NCI-H526 (cell line): ENCODE measurements at regions not wholly inside any gene's neighbourhood (a gene's known extent, or its start where the extent isn't known, plus 50 kb on each side); places are given as distances from the start of the nearest gene placed in this dataset.

Experiments
- DNase-seq, 2 experiments: peaks; one replicate each; lab custom pipeline; 2025; lab: John Stamatoyannopoulos, UW

DNA sequence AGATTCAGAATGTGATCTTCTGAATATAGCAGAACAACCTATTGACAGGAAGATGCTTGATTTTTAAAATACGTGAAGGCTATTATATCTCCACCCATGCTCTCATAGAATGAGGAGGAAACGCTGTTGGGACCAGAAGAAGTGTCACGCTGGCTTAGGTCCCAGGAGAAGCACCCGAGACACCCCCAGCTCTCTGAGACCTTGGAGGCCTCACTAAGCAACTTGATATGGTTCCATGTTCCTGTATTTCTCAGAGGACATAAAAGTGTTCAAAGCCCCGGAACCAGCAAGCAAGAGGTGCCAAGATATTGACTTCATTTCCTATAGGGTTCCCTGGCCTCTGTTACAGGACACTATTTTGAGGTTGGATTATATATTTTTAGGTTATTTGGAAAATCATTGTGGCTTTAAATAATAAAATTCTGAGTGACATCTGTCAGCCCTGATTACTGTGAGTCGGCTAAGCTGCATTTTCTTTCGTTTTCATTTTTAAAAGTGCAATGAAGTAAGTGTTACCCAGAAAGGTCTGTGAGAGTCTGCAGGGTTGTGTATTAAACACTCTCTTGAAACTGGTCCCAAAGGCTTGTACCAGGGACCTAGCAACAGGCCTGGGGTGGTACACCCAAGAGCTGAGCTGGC is 400.0 kb downstream of the SOX9 start:
- DNase-seq, result no peak

GRCh38 chr17:72523491-72523890 is 402.7 kb downstream of the SOX9 start:
- DNase-seq, result no peak

DNA sequence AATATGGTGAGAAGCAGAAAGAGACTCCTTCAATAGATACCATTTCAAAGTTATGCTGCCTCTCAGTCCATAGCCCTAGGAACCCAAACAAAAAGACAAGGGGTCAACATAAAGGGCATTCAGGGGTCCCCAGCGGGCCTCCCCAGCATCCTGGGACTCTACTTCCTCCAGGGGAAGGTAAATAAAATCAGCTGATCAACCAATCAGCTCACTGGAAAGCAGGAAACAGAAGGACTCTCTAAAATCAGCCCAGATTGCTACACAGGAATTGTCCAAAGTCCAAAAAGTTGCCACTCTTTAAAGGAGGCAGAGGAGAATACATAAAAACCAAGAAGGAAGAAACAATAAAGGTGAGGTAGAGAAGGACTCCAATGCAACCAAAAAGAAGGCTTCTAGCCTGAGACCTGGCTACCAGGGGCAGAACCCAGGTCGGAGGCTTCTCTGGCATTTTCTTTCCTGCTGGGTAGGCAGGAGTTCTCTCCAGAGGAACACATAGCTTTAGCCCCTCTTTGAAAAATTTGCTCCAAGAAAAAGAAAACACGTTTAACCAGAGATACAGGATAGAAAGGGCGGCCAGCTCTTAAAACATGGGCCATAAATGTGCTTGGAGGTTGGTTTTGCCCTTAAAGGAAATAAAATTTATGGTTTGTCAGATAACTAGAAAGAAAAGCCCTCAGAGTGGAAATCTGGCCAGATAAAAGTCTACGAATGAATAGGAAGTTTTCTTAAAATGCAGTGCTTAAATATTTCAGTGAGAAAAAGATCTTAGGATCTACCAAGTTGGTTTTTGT is 404.6 kb downstream of the SOX9 start:
- DNase-seq, result no peak

DNA sequence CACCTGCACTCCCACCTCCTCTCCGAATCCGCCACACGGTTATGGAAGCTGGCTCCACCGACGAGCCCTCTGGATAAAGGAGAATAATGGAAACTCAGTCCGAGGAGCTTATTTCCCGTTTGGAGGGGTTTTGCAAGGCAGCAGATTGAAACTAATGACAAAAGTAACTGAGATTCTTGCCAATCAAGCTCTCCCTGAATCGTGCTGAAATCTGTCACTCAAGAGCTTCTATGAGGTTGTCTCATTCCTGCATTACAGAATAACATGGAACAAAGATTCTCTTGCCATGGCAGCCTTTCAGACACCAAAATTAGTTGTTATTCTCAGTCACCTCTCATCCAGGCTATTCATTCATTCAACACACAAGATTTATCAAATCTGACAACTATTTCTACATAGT is 405.9 kb downstream of the SOX9 start:
- DNase-seq, result no peak

GRCh38 chr17:72527789-72528188 is 407.0 kb downstream of the SOX9 start:
- DNase-seq, result no peak

DNA sequence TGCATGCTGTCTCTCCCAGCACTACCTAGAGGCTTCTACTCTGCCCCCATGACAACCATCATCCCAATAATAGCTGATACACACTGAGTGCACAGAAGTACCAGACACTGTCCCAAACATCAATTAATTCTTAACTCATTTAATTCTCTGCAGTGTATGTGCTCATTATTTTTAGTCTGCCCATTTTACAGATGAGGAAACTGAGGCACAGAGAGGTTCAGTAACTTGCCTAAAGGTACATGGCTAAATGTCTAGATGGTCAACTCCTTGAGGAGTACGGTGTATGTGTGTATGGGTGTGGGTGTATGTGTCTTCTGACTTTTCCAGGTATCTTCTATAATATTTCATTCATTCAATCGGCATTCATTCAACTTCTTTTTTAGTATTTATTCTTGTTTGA is 407.9 kb downstream of the SOX9 start:
- DNase-seq, result no peak

GRCh38 chr17:72529386-72529785 is 408.6 kb downstream of the SOX9 start:
- peak; percentile 46 to 79 for DNase-seq

- DNase-seq, result no peak
These were observed 409.6 kb downstream of the SOX9 start for GRCh38 chr17:72530454-72530853.

DNA sequence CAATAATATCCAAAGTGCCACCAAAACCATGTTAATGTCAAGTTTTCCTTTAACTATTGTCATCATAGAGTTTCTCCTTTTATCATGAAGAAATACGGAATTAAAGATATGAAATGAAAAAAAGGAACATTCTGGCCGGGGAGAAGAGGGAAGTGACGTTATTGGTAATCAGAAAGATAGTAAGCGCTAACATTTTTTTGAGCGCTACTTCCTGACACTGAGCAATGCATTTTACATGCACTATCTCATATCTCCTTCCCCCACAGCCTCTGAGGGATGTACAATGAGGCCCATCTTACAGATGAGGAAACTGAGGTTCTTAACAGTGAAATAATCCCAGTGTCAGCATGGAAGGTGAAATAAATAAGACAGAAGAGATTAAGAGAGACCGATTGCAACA is 410.9 kb downstream of the SOX9 start:
- DNase-seq, result no peak

- DNase-seq, result no peak
These were observed 413.4 kb downstream of the SOX9 start for GRCh38 chr17:72534265-72534664.

GRCh38 chr17:72534776-72535175 is 414.0 kb downstream of the SOX9 start:
- DNase-seq, result peak; percentile 85 to 86

DNA sequence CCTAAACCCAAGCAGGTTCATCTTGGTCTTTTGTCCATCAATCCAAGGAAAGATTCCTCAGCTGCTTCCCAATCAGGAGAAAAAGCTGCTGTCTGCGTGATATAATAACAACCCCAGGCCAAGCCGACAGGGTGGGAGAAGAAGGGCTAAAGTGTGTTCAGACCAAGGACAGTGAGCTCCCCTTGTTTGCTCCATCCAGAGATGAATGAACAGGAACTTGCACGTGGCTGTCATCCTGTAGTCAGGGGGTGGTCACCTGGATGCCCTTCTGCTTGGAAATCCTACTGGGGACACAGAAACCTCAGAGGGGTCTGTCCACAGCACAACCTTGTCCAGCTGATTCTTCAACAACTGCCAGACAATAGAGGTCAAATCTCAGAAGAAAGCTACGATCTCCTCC is 414.5 kb downstream of the SOX9 start:
- DNase-seq, result no peak

DNA sequence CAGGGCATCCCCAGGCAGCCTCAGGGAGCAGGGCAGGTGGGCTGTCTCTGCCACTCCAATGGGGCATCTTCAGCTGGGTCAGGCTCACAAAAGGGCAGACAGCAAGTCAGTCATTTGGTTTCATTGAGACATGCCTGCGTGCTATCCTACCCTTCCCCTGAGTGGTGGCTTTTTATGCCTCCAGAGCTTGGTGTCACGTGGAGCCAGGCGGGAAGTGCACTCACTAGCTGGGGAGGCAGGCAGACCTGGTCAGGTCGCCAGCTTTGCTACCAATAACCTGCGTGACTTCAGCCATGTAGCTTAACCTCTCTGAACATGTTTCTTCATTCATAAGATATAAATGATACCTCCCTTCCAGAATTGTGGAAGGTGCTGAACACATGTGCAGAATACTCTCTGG is 415.0 kb downstream of the SOX9 start:
- peak in 1 of 2 experiments; percentile 35 for DNase-seq

DNA sequence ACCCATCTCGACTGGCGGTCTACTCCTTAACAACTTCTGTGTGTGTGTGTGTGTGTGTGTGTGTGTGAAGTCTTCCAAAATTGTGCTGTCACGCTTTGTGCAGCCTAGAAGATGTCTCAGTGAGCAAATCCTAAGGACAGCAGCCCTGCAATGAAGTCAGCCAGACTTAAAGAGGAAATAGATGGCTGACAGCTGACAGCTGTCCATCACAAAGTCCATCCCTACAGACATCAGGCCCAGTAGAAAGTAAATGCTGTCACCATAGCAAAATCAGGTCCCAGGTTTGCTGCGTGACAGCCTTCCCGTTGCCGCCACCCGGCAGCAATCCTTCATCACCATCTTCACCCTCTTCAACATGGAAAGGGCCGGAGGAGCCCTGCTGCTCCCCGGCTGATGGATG is 416.0 kb downstream of the SOX9 start:
- no peak for DNase-seq

DNA sequence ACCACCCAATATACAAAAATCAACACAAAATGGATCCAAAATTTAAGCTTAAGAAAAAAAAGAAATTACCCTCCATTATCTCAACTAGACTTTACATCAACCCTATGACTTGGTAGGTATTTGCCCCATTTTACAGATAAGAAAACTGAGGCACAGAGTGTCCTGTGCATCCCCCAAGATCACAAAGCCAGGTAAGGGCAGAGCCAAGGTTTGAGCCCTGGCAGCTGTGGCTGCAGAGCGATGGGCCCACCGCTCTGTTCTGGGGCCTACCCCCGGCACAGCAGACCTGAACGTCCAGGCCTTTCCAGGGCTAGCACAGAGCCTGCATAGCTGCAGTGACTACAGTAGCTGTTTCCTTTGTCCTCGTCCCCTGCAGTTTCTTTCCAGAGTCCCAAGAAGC is 417.6 kb downstream of the SOX9 start:
- no peak for DNase-seq

GRCh38 chr17:72538901-72539352 is 418.1 kb downstream of the SOX9 start:
- DNase-seq, result peak in 1 of 2 experiments; percentile 70

GRCh38 chr17:72539981-72540897 is 419.4 kb downstream of the SOX9 start:
- DNase-seq, result peak; percentile 47 to 93

DNA sequence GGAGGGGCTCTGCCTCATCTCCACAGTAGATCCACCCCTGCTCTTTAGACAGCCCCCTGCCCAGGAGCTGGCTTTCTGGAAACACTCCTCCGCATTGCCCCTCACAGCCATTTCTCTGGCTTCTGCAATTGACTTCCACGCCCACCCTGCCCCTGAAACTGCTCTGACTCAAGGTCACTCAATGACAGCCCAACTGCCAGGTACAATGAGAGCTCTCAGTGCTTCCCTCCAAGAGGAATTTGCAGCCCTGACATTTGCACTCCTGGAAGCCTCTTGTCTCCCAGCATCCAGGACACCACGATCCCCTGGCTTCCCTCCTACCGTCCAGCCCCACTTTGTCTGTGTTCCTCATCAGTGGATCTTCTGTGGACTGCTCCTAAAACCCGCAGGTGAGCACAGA is 421.5 kb downstream of the SOX9 start:
- no peak for DNase-seq

DNA sequence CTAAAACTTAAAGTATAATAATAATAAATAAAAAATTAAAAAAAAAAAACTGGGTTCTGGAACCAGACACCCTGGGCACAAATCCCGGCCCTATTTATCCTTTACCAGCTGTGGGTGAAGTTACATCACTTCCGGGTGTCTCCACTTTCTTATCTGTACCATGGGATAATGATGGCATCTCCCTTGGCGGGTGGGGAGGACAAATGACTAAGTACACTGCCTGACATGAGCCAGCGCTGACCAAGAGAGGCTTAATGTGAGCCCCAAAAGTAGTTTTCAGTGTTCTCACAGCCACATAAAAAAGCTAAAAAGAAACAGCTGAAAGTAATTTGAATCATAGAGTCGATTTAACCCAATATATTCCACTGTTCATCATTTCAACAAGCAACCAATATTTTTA is 424.9 kb downstream of the SOX9 start:
- no peak for DNase-seq

- no peak for DNase-seq
These were observed 432.4 kb downstream of the SOX9 start for GRCh38 chr17:72553051-72553755.

- DNase-seq, result no peak
These were observed 433.7 kb downstream of the SOX9 start for GRCh38 chr17:72554508-72554907.

DNA sequence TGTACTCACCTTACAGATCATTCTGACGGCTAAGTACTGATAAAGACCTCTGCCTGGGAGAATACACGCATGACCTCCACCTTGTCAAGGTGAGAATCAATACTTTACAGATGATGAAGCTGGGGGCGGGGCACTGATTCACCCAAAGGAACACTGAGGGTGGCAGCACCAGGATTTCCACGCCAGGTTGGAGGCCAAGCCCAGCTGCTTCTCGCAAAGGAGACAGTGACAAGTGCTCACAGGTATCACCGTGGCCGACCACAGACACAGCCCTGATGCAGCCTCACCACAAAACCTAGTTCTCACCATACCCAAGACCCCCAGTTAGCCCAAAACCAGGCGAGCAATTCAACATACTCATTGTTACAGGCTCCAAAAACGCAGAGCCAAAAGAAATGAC is 434.2 kb downstream of the SOX9 start:
- DNase-seq, result no peak
